IMR-90 (cell line): ENCODE measurements at regions not wholly inside any gene's neighbourhood (a gene's known extent, or its start where the extent isn't known, plus 50 kb on each side); places are given as distances from the start of the nearest gene placed in this dataset.

Experiments
- ATAC-seq: fragments of 200-7000 bp; cut with Tn5 transposase; 2 replicates; pipeline ENCODE4 v1.9.1; 2020; ENCODE audit warnings: low read depth, mild to moderate bottlenecking, moderate library complexity
- BruUV-seq: library from RNA; stranded (reverse); fragments of 400-500 nt; replicated peaks from 2 replicates; lab custom pipeline; 2021; lab: Mats Ljungman, UMichigan
- CTCF ChIA-PET: fragments of 300-600 bp; formaldehyde crosslinking; extraction: SDS; loops from one replicate; lab custom pipeline; 2021; ENCODE audit warnings: antibody characterized with exemption; lab: Yijun Ruan, JAX
- POLR2A ChIA-PET: fragments of 300-600 bp; sonication (Branson Sonifier 250); formaldehyde crosslinking; loops from one replicate; lab custom pipeline; 2022; ENCODE audit warnings: antibody characterized with exemption; ENCODE audit not compliant: unreplicated experiment; lab: Charles Lee
- DNase-seq: peaks from one replicate; pipeline ENCODE4 v3.0.0; 2013
- H2AFZ ChIP-seq: replicated peaks from 2 replicates; pipeline ENCODE3; 2013; ENCODE audit warnings: low read length, mild to moderate bottlenecking; ENCODE audit not compliant: poor library complexity
- H2AK5ac ChIP-seq: 2 replicates; pipeline ENCODE4 v1.6.1; 2013; ENCODE audit warnings: low read depth, low read length, inconsistent platforms
- H2AK9ac ChIP-seq: replicated peaks from 2 replicates; pipeline ENCODE3; 2013; ENCODE audit warnings: mild to moderate bottlenecking, low read depth, low read length, moderate library complexity; ENCODE audit not compliant: poor library complexity
- H2BK120ac ChIP-seq: 2 replicates; pipeline ENCODE4 v1.6.1; 2013; ENCODE audit warnings: low read depth, low read length, inconsistent platforms
- H2BK15ac ChIP-seq: 3 replicates; pipeline ENCODE4 v1.6.1; 2013; ENCODE audit warnings: low read depth, low read length, inconsistent platforms
- H2BK20ac ChIP-seq: 2 replicates; pipeline ENCODE4 v1.6.1; 2013; ENCODE audit warnings: low read depth, mild to moderate bottlenecking, inconsistent platforms, low read length, moderate library complexity
- H2BK5ac ChIP-seq: 2 replicates; pipeline ENCODE4 v1.6.1; 2013; ENCODE audit warnings: mild to moderate bottlenecking, low read depth, low read length, inconsistent platforms; ENCODE audit not compliant: poor library complexity, severe bottlenecking
- H3K14ac ChIP-seq: replicated peaks from 2 replicates; pipeline ENCODE4 v1.6.1; 2013; ENCODE audit warnings: low read depth, low read length, inconsistent platforms
- H3K18ac ChIP-seq: 2 replicates; pipeline ENCODE4 v1.6.1; 2013; ENCODE audit warnings: low read depth, low read length, control low read depth
- H3K23ac ChIP-seq: 2 replicates; pipeline ENCODE4 v1.6.1; 2013; ENCODE audit warnings: low read depth, low read length, inconsistent platforms
- H3K27ac ChIP-seq: 2 replicates; pipeline ENCODE4 v1.5.1; 2013; ENCODE audit warnings: mild to moderate bottlenecking, control low read depth, low read length; ENCODE audit not compliant: insufficient read depth
- H3K27me3 ChIP-seq: 2 replicates; pipeline ENCODE4 v1.6.1; 2013; ENCODE audit warnings: low read length; ENCODE audit not compliant: control insufficient read depth, insufficient read depth
- H3K36me3 ChIP-seq: 2 replicates; pipeline ENCODE4 v1.6.1; 2013; ENCODE audit warnings: low read length, mixed read lengths; ENCODE audit not compliant: control insufficient read depth, insufficient read depth
- H3K4ac ChIP-seq: 2 replicates; pipeline ENCODE4 v1.6.1; 2013; ENCODE audit warnings: low read depth, low read length, inconsistent platforms
- H3K4me1 ChIP-seq: 2 replicates; pipeline ENCODE4 v1.6.1; 2013; ENCODE audit warnings: low read length, mixed read lengths; ENCODE audit not compliant: control insufficient read depth, insufficient read depth
- H3K4me2 ChIP-seq: 2 replicates; pipeline ENCODE4 v1.6.1; 2013; ENCODE audit warnings: low read depth, mild to moderate bottlenecking, control low read depth, low read length, moderate library complexity
- H3K4me3 ChIP-seq: 2 replicates; pipeline ENCODE4 v1.5.1; 2013; ENCODE audit warnings: low read depth, mild to moderate bottlenecking, control low read depth, low read length, moderate library complexity; ENCODE audit not compliant: insufficient read depth
- H3K56ac ChIP-seq: 2 replicates; pipeline ENCODE4 v1.6.1; 2013; ENCODE audit warnings: low read length, inconsistent platforms; ENCODE audit not compliant: insufficient read depth; ENCODE audit errors: extremely low read depth
- H3K79me1 ChIP-seq, 2 experiments: 2 replicates each; pipeline ENCODE4 v1.6.1; 2013; ENCODE audit warnings: low read length in 2 of 2, inconsistent platforms in 1 of 2, low read depth in 1 of 2
- H3K9ac ChIP-seq: 2 replicates; pipeline ENCODE4 v1.6.1; 2013; ENCODE audit warnings: low read depth, low read length, control low read depth
- H3K9me1 ChIP-seq: 2 replicates; pipeline ENCODE4 v1.6.1; 2013; ENCODE audit warnings: low read length, inconsistent platforms; ENCODE audit not compliant: insufficient read depth
- H3K9me3 ChIP-seq: 2 replicates; pipeline ENCODE4 v1.6.1; 2013; ENCODE audit warnings: low read length; ENCODE audit not compliant: control insufficient read depth, insufficient read depth
- H4K20me1 ChIP-seq: 2 replicates; pipeline ENCODE4 v1.6.1; 2013; ENCODE audit warnings: low read length, inconsistent platforms; ENCODE audit not compliant: insufficient read depth
- H4K5ac ChIP-seq: 2 replicates; pipeline ENCODE4 v1.6.1; 2013; ENCODE audit warnings: mild to moderate bottlenecking, low read depth, low read length, control low read depth
- H4K8ac ChIP-seq, 2 experiments: 2 replicates each; pipeline ENCODE4 v1.6.1; 2013; ENCODE audit warnings: low read depth in 2 of 2, low read length in 2 of 2, control low read depth in 1 of 2, inconsistent platforms in 1 of 2
- H4K91ac ChIP-seq: 2 replicates; pipeline ENCODE4 v1.6.1; 2013; ENCODE audit warnings: low read depth, low read length, inconsistent platforms; ENCODE audit not compliant: insufficient read depth
- BHLHE40 ChIP-seq: fragments of 150-350 bp; IDR thresholded peaks from 2 replicates; pipeline ENCODE4 v1.6.1; 2016; ENCODE audit warnings: mild to moderate bottlenecking, low read depth, low read length
- CEBPB ChIP-seq: IDR thresholded peaks from 2 replicates; pipeline ENCODE4 v1.6.1; 2012; ENCODE audit warnings: low read depth, low read length, improper control_type of control experiment
- MAFK ChIP-seq: IDR thresholded peaks from 2 replicates; pipeline ENCODE4 v1.6.1; 2012; ENCODE audit warnings: low read depth, low read length, improper control_type of control experiment
- MAZ ChIP-seq: IDR thresholded peaks from 2 replicates; pipeline ENCODE4 v1.6.1; 2012; ENCODE audit warnings: low read depth, mild to moderate bottlenecking, low read length, improper control_type of control experiment, moderate library complexity, borderline replicate concordance
- POLR2A ChIP-seq: IDR thresholded peaks from 2 replicates; pipeline ENCODE4 v1.6.1; 2012; ENCODE audit warnings: mild to moderate bottlenecking, low read depth, low read length
- RAD21 ChIP-seq: IDR thresholded peaks from 2 replicates; pipeline ENCODE4 v1.6.1; 2012; ENCODE audit warnings: low read length, improper control_type of control experiment
- RCOR1 ChIP-seq: IDR thresholded peaks from 2 replicates; pipeline ENCODE4 v1.6.1; 2012; ENCODE audit warnings: mild to moderate bottlenecking, low read length, improper control_type of control experiment; ENCODE audit not compliant: insufficient replicate concordance
- SMC3 ChIP-seq: fragments of 150-350 bp; IDR thresholded peaks from 2 replicates; pipeline ENCODE4 v1.6.1; 2016; ENCODE audit warnings: low read depth, mild to moderate bottlenecking, antibody characterized with exemption, low read length, moderate library complexity
- WGBS, 2 experiments: methylation state at CpG; one replicate each; pipeline versions ENCODE4 v1.1.5 to v1.1.7; 2013; ENCODE audit warnings: missing lambda C conversion rate in 2 of 2; ENCODE audit not compliant: insufficient read length in 1 of 2; ENCODE audit errors: extremely low coverage in 2 of 2; 5-methylcytosine and 5-hydroxymethylcytosine counted together
- dilution Hi-C: fragments of 300-500 bp; cut with HindIII; formaldehyde crosslinking; loops from one replicate; pipeline ENCODE4 v1.14.3; 2018; ENCODE audit warnings: low sequenced_read_pairs; ENCODE audit not compliant: unreplicated experiment
- in situ Hi-C: fragments of 300-500 bp; cut with MboI; formaldehyde crosslinking; loops from 3 replicates; pipeline ENCODE4 v1.14.3; 2019; ENCODE audit warnings: low sequenced_read_pairs, inconsistent platforms, mixed read lengths
- intact Hi-C: fragments of 100-400 bp; cut with micrococcal nuclease; formaldehyde crosslinking; loops from 2 replicates; pipeline ENCODE4 v1.10.0; 2022
- TF ChIP-seq, protein P1 (sequence below): fragments of 150-350 bp; IDR thresholded peaks from 2 replicates; pipeline ENCODE4 v1.6.1; 2016; ENCODE audit warnings: low read depth, mild to moderate bottlenecking, low read length, moderate library complexity, borderline replicate concordance
- TF ChIP-seq, protein P2 (sequence below): conservative IDR thresholded peaks from 2 replicates; pipeline ENCODE4 v1.5.1; 2012; ENCODE audit warnings: mild to moderate bottlenecking, low read depth, low read length, improper control_type of control experiment

DNA sequence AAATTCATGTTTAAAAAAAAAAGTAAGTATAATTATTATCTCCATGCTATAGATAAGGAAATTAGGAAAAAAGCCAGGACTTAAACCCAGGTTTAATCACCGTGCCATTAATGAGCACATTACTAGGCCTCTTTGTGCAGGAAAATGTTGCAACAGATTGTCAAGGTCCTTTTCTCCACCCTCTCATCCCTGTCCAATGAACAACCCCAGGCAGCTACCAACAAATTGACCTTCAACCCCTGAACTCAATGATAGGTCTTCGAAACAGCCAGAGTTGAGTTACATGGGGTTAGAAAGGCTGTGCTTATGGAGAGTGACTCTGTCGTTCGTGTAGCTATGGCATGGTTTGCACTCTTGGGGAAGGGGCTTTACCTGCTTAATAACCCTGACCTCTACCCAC is 84.2 kb upstream of the CTNNB1 start:
- ATAC-seq, result no peak
- no peaks in the 10 kb centered on the region; the same call in 1 of the 2 replicates for H3K4me1 ChIP-seq
- intact Hi-C loops (no loop called here), in situ Hi-C loops (no loop called here), dilution Hi-C loops (no loop called here)
- H3K9me3 ChIP-seq, result no peaks in the 10 kb centered on the region
- no peak overlapping the region for H4K91ac ChIP-seq
- no peak overlapping the region for H3K27ac ChIP-seq
- H3K56ac ChIP-seq, result no peak overlapping the region
- H3K4me2 ChIP-seq, result no peak overlapping the region
- H2BK15ac ChIP-seq, result no peak overlapping the region
- no peaks in the 10 kb centered on the region for H3K79me1 ChIP-seq
- ChIA-PET POLR2A (interaction anchor here (0.6 kb wide), 1 partner anchor 402 kb away, joined by 3 read pairs; no protein-coding TSS in a partner anchor), CTCF (no interaction called here)
- no peak overlapping the region for H3K14ac ChIP-seq
- H2BK120ac ChIP-seq, result no peak overlapping the region
- DNase-seq, result no peak
- no TSS peak for BruUV-seq
- H3K27me3 ChIP-seq, result no peaks in the 10 kb centered on the region
- WGBS, 2 experiments, result no CpG with 5 or more reads among the region's 4 CpGs
- H3K4ac ChIP-seq, result no peak overlapping the region
- no peak overlapping the region for H4K8ac ChIP-seq
- no peaks in the 10 kb centered on the region; the same call in 1 of the 2 replicates for H3K9me1 ChIP-seq
- TF ChIP-seq POLR2A, result no peak
- TF ChIP-seq, protein P1, sequence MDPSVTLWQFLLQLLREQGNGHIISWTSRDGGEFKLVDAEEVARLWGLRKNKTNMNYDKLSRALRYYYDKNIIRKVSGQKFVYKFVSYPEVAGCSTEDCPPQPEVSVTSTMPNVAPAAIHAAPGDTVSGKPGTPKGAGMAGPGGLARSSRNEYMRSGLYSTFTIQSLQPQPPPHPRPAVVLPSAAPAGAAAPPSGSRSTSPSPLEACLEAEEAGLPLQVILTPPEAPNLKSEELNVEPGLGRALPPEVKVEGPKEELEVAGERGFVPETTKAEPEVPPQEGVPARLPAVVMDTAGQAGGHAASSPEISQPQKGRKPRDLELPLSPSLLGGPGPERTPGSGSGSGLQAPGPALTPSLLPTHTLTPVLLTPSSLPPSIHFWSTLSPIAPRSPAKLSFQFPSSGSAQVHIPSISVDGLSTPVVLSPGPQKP, result no peak
- TF ChIP-seq MAFK, result no peak
- TF ChIP-seq, protein P2, sequence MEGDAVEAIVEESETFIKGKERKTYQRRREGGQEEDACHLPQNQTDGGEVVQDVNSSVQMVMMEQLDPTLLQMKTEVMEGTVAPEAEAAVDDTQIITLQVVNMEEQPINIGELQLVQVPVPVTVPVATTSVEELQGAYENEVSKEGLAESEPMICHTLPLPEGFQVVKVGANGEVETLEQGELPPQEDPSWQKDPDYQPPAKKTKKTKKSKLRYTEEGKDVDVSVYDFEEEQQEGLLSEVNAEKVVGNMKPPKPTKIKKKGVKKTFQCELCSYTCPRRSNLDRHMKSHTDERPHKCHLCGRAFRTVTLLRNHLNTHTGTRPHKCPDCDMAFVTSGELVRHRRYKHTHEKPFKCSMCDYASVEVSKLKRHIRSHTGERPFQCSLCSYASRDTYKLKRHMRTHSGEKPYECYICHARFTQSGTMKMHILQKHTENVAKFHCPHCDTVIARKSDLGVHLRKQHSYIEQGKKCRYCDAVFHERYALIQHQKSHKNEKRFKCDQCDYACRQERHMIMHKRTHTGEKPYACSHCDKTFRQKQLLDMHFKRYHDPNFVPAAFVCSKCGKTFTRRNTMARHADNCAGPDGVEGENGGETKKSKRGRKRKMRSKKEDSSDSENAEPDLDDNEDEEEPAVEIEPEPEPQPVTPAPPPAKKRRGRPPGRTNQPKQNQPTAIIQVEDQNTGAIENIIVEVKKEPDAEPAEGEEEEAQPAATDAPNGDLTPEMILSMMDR, result no peak
- no peak for TF ChIP-seq SMC3
- TF ChIP-seq CEBPB, result no peak
- no peak for TF ChIP-seq MAZ
- no peak for TF ChIP-seq BHLHE40
- no peak for TF ChIP-seq RAD21
- no peak for TF ChIP-seq RCOR1
- no peaks in the 10 kb centered on the region for H4K20me1 ChIP-seq
- no peak overlapping the region for H2BK5ac ChIP-seq
- no peak overlapping the region for H2BK20ac ChIP-seq
- no peak overlapping the region for H3K18ac ChIP-seq
- no peak overlapping the region for H3K9ac ChIP-seq
- H3K23ac ChIP-seq, result no peak overlapping the region
- no peak overlapping the region for H2AK5ac ChIP-seq
- H2AK9ac ChIP-seq, result no peak overlapping the region
- no peak overlapping the region for H4K5ac ChIP-seq
- no peak overlapping the region for H2AFZ ChIP-seq
- H3K4me3 ChIP-seq, result no peak overlapping the region
- H3K36me3 ChIP-seq, result no peaks in the 10 kb centered on the region
